ENCODE measurements at regions not wholly inside any gene's neighbourhood (a gene's known extent, or its start where the extent isn't known, plus 50 kb on each side); places are given as distances from the start of the nearest gene placed in this dataset.
"Not testable (repeated sequence)": the region's sequence is repeated elsewhere in the genome, so short reads cannot be mapped to it uniquely, and the experiment has no call there.

- Histone ChIP-seq H3K4me3 (replicated peaks in 1 of 3) (no peak overlapping the region), H3K9me3 (no peaks in the 10 kb centered on the region), H3K36me3 (no peaks in the 10 kb centered on the region), H3K27ac (no peak overlapping the region), H3K27me3 (no peaks in the 10 kb centered on the region), H3K4me1 (no peaks in the 10 kb centered on the region)
- TF ChIP-seq, protein P1, sequence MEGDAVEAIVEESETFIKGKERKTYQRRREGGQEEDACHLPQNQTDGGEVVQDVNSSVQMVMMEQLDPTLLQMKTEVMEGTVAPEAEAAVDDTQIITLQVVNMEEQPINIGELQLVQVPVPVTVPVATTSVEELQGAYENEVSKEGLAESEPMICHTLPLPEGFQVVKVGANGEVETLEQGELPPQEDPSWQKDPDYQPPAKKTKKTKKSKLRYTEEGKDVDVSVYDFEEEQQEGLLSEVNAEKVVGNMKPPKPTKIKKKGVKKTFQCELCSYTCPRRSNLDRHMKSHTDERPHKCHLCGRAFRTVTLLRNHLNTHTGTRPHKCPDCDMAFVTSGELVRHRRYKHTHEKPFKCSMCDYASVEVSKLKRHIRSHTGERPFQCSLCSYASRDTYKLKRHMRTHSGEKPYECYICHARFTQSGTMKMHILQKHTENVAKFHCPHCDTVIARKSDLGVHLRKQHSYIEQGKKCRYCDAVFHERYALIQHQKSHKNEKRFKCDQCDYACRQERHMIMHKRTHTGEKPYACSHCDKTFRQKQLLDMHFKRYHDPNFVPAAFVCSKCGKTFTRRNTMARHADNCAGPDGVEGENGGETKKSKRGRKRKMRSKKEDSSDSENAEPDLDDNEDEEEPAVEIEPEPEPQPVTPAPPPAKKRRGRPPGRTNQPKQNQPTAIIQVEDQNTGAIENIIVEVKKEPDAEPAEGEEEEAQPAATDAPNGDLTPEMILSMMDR (IDR thresholded peaks at IDR 0.05): no peak
- TF ChIP-seq POLR2A (IDR thresholded peaks at IDR 0.05): no peak
- WGBS, 2 donors: 55 to 57% methylated on average over 2 of the region's 2 CpGs
- intact Hi-C loops (cut with DNase I): no loop called here
- DNase-seq: no peak
Observed at GRCh38 chr7:125934539-125934938, 1004.9 kb upstream of the POT1 start.

DNA sequence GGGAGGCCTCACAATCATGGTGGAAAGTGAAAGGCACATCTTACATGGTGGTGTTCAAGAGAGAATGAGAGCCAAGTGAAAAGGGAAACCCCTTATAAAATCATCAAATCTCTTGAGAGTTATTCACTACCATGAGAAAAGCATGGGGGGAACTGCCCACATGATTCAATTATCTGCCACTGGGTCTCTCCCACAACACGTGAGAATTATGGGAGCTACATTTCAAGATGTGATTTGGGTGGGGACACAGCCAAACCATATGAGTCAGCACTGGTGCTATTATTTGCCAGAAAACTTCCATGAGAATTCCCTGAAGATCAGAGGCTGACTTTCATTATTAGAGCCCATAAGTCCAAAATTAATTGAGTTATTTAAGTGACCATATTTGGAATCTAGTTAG, 1001.2 kb upstream of the POT1 start:
- DNase-seq: no peak
- no peaks in the 10 kb centered on the region for H3K9me3 ChIP-seq
- no peak for TF ChIP-seq POLR2A (IDR thresholded peaks at IDR 0.05)
- TF ChIP-seq, protein P1 (IDR thresholded peaks at IDR 0.05): no peak
- H3K4me1 ChIP-seq: no peaks in the 10 kb centered on the region
- H3K4me3 ChIP-seq (replicated peaks in 1 of 3): no peak overlapping the region
- H3K36me3 ChIP-seq: no peaks in the 10 kb centered on the region
- WGBS, 2 donors: 75 to 79% methylated on average over 1 of the region's 1 CpG
- no peak overlapping the region for H3K27ac ChIP-seq
- intact Hi-C loops (cut with DNase I): no loop called here
- no peaks in the 10 kb centered on the region for H3K27me3 ChIP-seq

DNA sequence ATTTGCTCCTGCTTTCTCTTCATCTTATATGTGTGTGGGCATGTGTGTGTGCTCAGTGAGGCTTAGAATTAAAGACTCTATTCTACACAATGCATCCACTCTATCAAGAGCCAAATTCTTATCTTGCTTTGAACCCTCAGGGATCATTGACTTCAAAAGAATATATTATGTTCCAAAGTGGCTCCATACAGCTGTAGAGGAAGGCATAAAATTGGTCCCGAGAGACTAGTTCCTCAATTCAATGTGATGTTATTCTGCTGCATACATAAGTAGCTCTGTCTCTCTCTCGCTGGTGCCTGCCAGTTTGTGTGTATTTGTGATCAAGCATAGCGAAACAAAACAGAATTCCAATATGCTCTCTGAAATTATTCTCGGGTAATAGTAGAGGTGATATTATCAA, 997.9 kb upstream of the POT1 start:
- Histone ChIP-seq H3K4me1 (no peaks in the 10 kb centered on the region), H3K4me3 (replicated peaks in 1 of 3) (no peak overlapping the region), H3K9me3 (no peaks in the 10 kb centered on the region), H3K27me3 (no peaks in the 10 kb centered on the region), H3K36me3 (no peaks in the 10 kb centered on the region), H3K27ac (no peak overlapping the region)
- no peak for TF ChIP-seq POLR2A (IDR thresholded peaks at IDR 0.05)
- TF ChIP-seq, protein P1 (IDR thresholded peaks at IDR 0.05): no peak
- intact Hi-C loops (cut with DNase I): no loop called here
- 30 to 35% methylated on average over 4 of the region's 4 CpGs for WGBS, 2 donors
- no peak for DNase-seq

DNA sequence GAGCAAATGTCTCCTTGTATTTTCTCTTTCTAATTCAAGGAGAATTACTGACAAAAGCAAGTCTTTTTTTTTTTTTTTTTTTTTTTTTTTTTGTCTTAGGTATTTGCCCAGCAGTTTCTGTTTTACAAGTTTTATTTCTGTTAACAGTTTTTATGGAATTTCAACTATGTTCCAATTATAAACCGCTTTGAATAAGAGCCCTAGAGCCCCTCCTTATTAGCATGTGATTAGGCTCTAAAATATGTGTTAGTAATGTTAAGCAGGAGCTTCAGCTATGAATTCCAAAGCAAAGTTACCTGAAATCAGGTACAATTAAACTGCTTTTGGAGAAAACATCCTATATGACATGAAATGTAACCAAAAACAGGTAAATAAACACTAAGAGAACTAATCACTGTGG, 997.0 kb upstream of the POT1 start:
- H3K36me3 ChIP-seq: no peaks in the 10 kb centered on the region
- intact Hi-C loops (cut with DNase I): no loop called here
- H3K4me1 ChIP-seq: no peaks in the 10 kb centered on the region
- TF ChIP-seq, protein P1 (IDR thresholded peaks at IDR 0.05): no peak
- no peak for TF ChIP-seq POLR2A (IDR thresholded peaks at IDR 0.05)
- H3K27me3 ChIP-seq: no peaks in the 10 kb centered on the region
- no peak overlapping the region for H3K4me3 ChIP-seq (replicated peaks in 1 of 3)
- no peaks in the 10 kb centered on the region for H3K9me3 ChIP-seq
- 62 to 75% methylated on average over 1 of the region's 1 CpG for WGBS, 2 donors
- DNase-seq: no peak
- no peak overlapping the region for H3K27ac ChIP-seq

DNA sequence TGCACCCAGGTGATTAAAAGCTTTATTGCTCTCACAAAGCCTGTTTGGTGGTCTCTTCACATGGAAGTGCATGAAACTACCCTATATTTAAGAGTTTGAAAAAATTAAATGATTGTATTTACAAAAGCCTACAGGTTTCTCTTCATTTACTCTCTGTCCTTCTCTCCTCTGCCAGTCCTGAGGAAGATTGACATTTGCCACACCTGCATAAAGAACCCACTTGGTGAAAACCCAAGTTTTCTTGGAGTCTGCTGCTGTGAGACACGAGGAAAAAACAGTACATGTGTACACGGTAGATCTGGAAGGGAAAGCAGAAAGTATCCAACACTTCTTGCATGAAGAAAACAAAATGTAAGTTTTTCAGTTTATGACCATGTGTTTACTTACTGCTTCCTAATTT, 994.4 kb upstream of the POT1 start:
- H3K27me3 ChIP-seq: no peaks in the 10 kb centered on the region
- no peak for DNase-seq
- H3K9me3 ChIP-seq: no peaks in the 10 kb centered on the region
- H3K27ac ChIP-seq: no peak overlapping the region
- H3K4me3 ChIP-seq (replicated peaks in 1 of 3): no peak overlapping the region
- H3K36me3 ChIP-seq: no peaks in the 10 kb centered on the region
- H3K4me1 ChIP-seq: no peaks in the 10 kb centered on the region
- TF ChIP-seq, protein P1 (IDR thresholded peaks at IDR 0.05): no peak
- TF ChIP-seq POLR2A (IDR thresholded peaks at IDR 0.05): no peak
- 73 to 74% methylated on average over 2 of the region's 2 CpGs for WGBS, 2 donors
- intact Hi-C loops (cut with DNase I): no loop called here

DNA sequence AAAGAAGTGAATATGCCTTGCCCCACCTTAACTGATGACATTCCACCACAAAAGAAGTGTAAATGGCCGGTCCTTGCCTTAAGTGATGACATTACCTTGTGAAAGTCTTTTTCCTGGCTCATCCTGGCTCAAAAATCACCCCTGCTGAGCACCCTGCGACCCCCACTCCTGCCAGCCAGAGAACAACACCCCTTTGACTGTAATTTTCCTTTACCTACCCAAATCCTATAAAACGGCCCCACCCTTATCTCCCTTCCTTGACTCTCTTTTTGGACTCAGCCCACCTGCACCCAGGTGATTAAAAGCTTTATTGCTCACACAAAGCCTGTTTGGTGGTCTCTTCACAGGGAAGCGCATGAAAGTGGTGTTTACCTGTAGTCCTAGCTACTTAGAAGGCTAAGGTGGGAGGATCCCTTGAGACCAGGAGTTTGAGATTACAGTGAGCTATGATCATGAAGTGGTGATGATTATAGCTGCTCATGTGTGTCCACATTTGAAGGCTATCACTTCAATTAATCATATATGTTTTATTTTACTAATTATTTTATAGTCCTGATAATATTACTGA, 985.8 kb upstream of the POT1 start:
- 67 to 78% methylated on average over 4 of the region's 4 CpGs for WGBS, 2 donors
- H3K9me3 ChIP-seq; H3K4me1 ChIP-seq; H3K4me3 ChIP-seq (replicated peaks in 1 of 3); intact Hi-C loops (cut with DNase I); H3K36me3 ChIP-seq; H3K27ac ChIP-seq; H3K27me3 ChIP-seq; DNase-seq: not testable (repeated sequence)

All from thyroid gland (tissue), 4 donors.